K562 (cell line): ENCODE measurements at regions not wholly inside any gene's neighbourhood (a gene's known extent, or its start where the extent isn't known, plus 50 kb on each side); places are given as distances from the start of the nearest gene placed in this dataset.

Experiments used
- ATAC-seq: fragments of 200-7000 bp; cut with Tn5 transposase; 3 replicates; pipeline ENCODE4 v1.9.1; 2020; ENCODE audit warnings: moderate library complexity
- BruUV-seq: library from RNA; stranded (reverse); fragments of 400-500 nt; replicated peaks from 2 replicates; lab custom pipeline; 2021; lab: Mats Ljungman, UMichigan
- CTCF ChIA-PET: fragments of 300-600 bp; formaldehyde crosslinking; extraction: SDS; loops from one replicate; lab custom pipeline; 2021; ENCODE audit warnings: low intra/inter-chr PET ratio; lab: Yijun Ruan, JAX
- POLR2A ChIA-PET: fragments of 300-600, 350-650 bp; sonication (Branson Sonifier 250); formaldehyde crosslinking; extraction: SDS; loops from one replicate; lab custom pipeline; 2021; ENCODE audit warnings: antibody characterized with exemption, inconsistent platforms; lab: Yijun Ruan, JAX
- DNase-seq, 4 experiments: peaks; one replicate each; pipeline versions ENCODE4 v3.0.0 to v3.0.0-alpha.2; 2011 to 2018; ENCODE audit warnings: low spot score in 3 of 4, mixed read lengths in 3 of 4; ENCODE audit errors: extremely low read depth in 1 of 4
- FAIRE-seq: peaks from 2 replicates; lab custom pipeline; 2011; peaks lifted over from hg19 to GRCh38; lab: Jason Lieb, UNC
- H2AFZ ChIP-seq: 2 replicates; pipeline ENCODE4 v1.6.0; 2011; ENCODE audit warnings: low read depth, low read length, control low read depth, inconsistent platforms
- H3K27ac ChIP-seq: fragments of 200-600 bp; 3 replicates; pipeline ENCODE4 v1.8.0; 2011; ENCODE audit warnings: low read depth, mild to moderate bottlenecking, control low read depth, inconsistent platforms, low read length, moderate library complexity, mixed read lengths; ENCODE audit errors: extremely low read depth
- H3K27me3 ChIP-seq, 2 experiments: fragments of 300-600 bp in 1 of 2; 2 replicates in 1 of 2; 3 replicates in 1 of 2; pipeline versions ENCODE4 v1.6.0 to v1.8.0; 2011; ENCODE audit warnings: inconsistent platforms in 2 of 2, low read length in 2 of 2, mild to moderate bottlenecking in 1 of 2, mixed read lengths in 1 of 2, moderate library complexity in 1 of 2; ENCODE audit not compliant: control insufficient read depth in 2 of 2, insufficient read depth in 2 of 2
- H3K36me3 ChIP-seq: fragments of 300-600 bp; 3 replicates; pipeline ENCODE4 v1.8.0; 2011; ENCODE audit warnings: mild to moderate bottlenecking, low read length, inconsistent platforms; ENCODE audit not compliant: control insufficient read depth, insufficient read depth
- H3K4me1 ChIP-seq, 2 experiments: fragments of 200-600 bp in 1 of 2; replicated peaks in 1 of 2; 2 replicates in 1 of 2; 3 replicates in 1 of 2; pipeline versions ENCODE4 v1.5.1 to v1.8.0; 2011; ENCODE audit warnings: inconsistent platforms in 2 of 2, low read length in 2 of 2, mild to moderate bottlenecking in 1 of 2, mixed read lengths in 1 of 2, moderate library complexity in 1 of 2; ENCODE audit not compliant: control insufficient read depth in 2 of 2, insufficient read depth in 2 of 2
- H3K4me2 ChIP-seq: 2 replicates; pipeline ENCODE4 v1.6.1; 2011; ENCODE audit warnings: low read length, control low read depth, inconsistent platforms, mixed read lengths; ENCODE audit not compliant: insufficient read depth
- H3K4me3 ChIP-seq: fragments of 200-600 bp; sonication (generic), shearing (Covaris generic); 2 replicates; pipeline ENCODE4 v1.5.1; 2016; ENCODE audit warnings: control low read depth, inconsistent platforms
- H3K79me2 ChIP-seq: fragments of 200-600 bp; 3 replicates; pipeline ENCODE4 v1.8.0; 2011; ENCODE audit warnings: low read length, inconsistent platforms; ENCODE audit not compliant: control insufficient read depth, insufficient read depth
- H3K9ac ChIP-seq, 2 experiments: 2 replicates each; pipeline versions ENCODE4 v1.6.0 to v1.6.1; 2011; ENCODE audit warnings: low read depth in 2 of 2, low read length in 2 of 2, control low read depth in 1 of 2, inconsistent platforms in 1 of 2, mild to moderate bottlenecking in 1 of 2, mixed read lengths in 1 of 2; ENCODE audit not compliant: insufficient read depth in 1 of 2
- H3K9me1 ChIP-seq: one replicate; pipeline ENCODE4 v1.6.0; 2011; ENCODE audit warnings: inconsistent platforms, mild to moderate bottlenecking, low read length, moderate library complexity; ENCODE audit not compliant: control insufficient read depth, insufficient read depth
- H3K9me3 ChIP-seq: replicated peaks from 2 replicates; pipeline ENCODE4 v1.5.1; 2011; ENCODE audit warnings: low read depth, low read length, inconsistent platforms; ENCODE audit not compliant: control insufficient read depth, insufficient read depth
- H4K20me1 ChIP-seq: replicated peaks from 2 replicates; pipeline ENCODE4 v1.6.1; 2011; ENCODE audit warnings: low read length, inconsistent platforms, mixed read lengths; ENCODE audit not compliant: control insufficient read depth, insufficient read depth
- C11orf30 ChIP-seq: fragments of 450-650 bp; IDR thresholded peaks from 2 replicates; pipeline ENCODE4 v1.6.1; 2016; ENCODE audit warnings: low read depth, mild to moderate bottlenecking
- CHCHD3 ChIP-seq: fragments of 250-450 bp; sonication (Bioruptor Pico); IDR thresholded peaks from 2 replicates; pipeline ENCODE4 v2.1.2; 2022; ENCODE audit warnings: mild to moderate bottlenecking
- HMG20B ChIP-seq: fragments of 250-450 bp; sonication (Bioruptor Pico); IDR thresholded peaks from 2 replicates; pipeline ENCODE4 v1.5.0; 2021; ENCODE audit warnings: mild to moderate bottlenecking
- JUNB ChIP-seq: fragments of 450-650 bp; formaldehyde crosslinking; conservative IDR thresholded peaks from 2 replicates; pipeline ENCODE4 v1.4.0; 2020; ENCODE audit warnings: mild to moderate bottlenecking
- KLF10 ChIP-seq: fragments of 250-450 bp; sonication (Bioruptor Pico); IDR thresholded peaks from 2 replicates; pipeline ENCODE4 v1.6.1; 2021; ENCODE audit warnings: matching md5 sums
- MXI1 ChIP-seq: IDR thresholded peaks from 2 replicates; pipeline ENCODE4 v1.6.1; 2011; ENCODE audit warnings: low read depth, mild to moderate bottlenecking, improper control_type of control experiment, low read length
- NFXL1 ChIP-seq: fragments of 450-650 bp; formaldehyde crosslinking; IDR thresholded peaks from 2 replicates; pipeline ENCODE4 v1.4.0; 2021; ENCODE audit warnings: mild to moderate bottlenecking
- RFX7 ChIP-seq: fragments of 250-450 bp; sonication (Bioruptor Pico); IDR thresholded peaks from 2 replicates; pipeline ENCODE4 v1.5.1; 2021; ENCODE audit warnings: mild to moderate bottlenecking
- TAF15 ChIP-seq: fragments of 200-400 bp; formaldehyde crosslinking; IDR thresholded peaks from 2 replicates; pipeline ENCODE4 v1.6.1; 2017; ENCODE audit warnings: mild to moderate bottlenecking, low read depth, low read length, moderate library complexity
- TRIM28 ChIP-seq: fragments of 450-650 bp; IDR thresholded peaks from 2 replicates; pipeline ENCODE4 v1.6.1; 2017
- ZNF224 ChIP-seq: sonication (generic); formaldehyde crosslinking; IDR thresholded peaks from 2 replicates; pipeline ENCODE4 v1.8.0; 2022; ENCODE audit warnings: mild to moderate bottlenecking, missing genetic modification reagents
- WGBS: fragments of 100-300 bp; shearing (Covaris generic); methylation state at CpG from one replicate; pipeline ENCODE4 v1.1.6; 2016; ENCODE audit warnings: low coverage, mixed read lengths; ENCODE audit not compliant: insufficient coverage; ENCODE audit errors: missing lambda C conversion rate; 5-methylcytosine and 5-hydroxymethylcytosine counted together
- in situ Hi-C: fragments of 300-500 bp; cut with MboI; formaldehyde crosslinking; loops from 4 replicates; pipeline ENCODE4 v1.15.0; 2018; ENCODE audit warnings: inconsistent platforms, mixed read lengths
- intact Hi-C: fragments of 100-400 bp; cut with micrococcal nuclease; formaldehyde crosslinking; loops from 2 replicates; pipeline ENCODE4 v1.14.2; 2022
- TF ChIP-seq, protein P1 (sequence below): fragments of 450-650 bp; IDR thresholded peaks from 2 replicates; pipeline ENCODE4 v1.6.1; 2016
- TF ChIP-seq, protein P2 (sequence below): fragments of 450-650 bp; IDR thresholded peaks from 2 replicates; pipeline ENCODE4 v1.6.1; 2016; ENCODE audit warnings: borderline replicate concordance
- TF ChIP-seq, protein P3 (sequence below), 3 experiments: fragments of 200-800 bp in 1 of 3; sonication (Bioruptor generic) in 1 of 3; sonication (generic) in 1 of 3; formaldehyde crosslinking in 1 of 3; IDR thresholded peaks; 2 replicates each; pipeline versions ENCODE4 v1.6.1 to v1.8.0; 2016 to 2022; ENCODE audit warnings: mild to moderate bottlenecking in 2 of 3, missing compliant biosample characterization in 2 of 3, missing genetic modification characterization in 2 of 3, missing genetic modification reagents in 1 of 3
- TF ChIP-seq, protein P4 (sequence below): fragments of 250-450 bp; sonication (Bioruptor Pico); IDR thresholded peaks from 2 replicates; pipeline ENCODE4 v1.4.0; 2020
- TF ChIP-seq, protein P5 (sequence below): fragments of 250-450 bp; sonication (Bioruptor Pico); IDR thresholded peaks from 2 replicates; pipeline ENCODE4 v1.5.0; 2021; ENCODE audit warnings: mild to moderate bottlenecking, borderline replicate concordance

DNA sequence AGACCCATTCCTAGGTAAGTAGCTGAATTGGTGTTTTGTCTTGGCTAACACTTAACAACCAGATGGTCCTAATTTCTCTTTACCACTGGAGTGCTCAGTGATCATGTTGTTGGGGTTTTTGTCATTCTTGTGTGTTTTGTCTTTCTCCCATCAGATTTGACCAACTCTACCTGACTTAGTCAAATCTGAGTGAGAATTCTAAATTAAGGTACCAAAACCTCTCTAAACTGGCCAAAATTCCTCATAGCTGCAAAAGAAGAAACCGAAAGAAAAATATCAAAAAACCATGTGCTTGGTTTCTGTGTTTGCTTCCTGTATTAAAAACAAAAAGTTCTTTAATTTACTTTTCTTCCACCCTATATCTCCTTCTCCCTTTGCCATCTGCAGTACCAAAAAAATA lies 350.7 kb upstream of the SPHKAP start:
- no peaks in the 10 kb centered on the region for H3K9me3 ChIP-seq
- POLR2A ChIA-PET = no interaction called here
- no TSS peak for BruUV-seq
- DNase-seq (no peak), FAIRE-seq (no peak), ATAC-seq (no peak)
- 0% methylated on average over 1 of the region's 1 CpG for WGBS
- no peak overlapping the region for H3K27ac ChIP-seq
- intact Hi-C loops (no loop called here), in situ Hi-C loops (no loop called here)
- H3K4me1 ChIP-seq = no peaks in the 10 kb centered on the region
- H3K4me3 ChIP-seq = no peak overlapping the region
- H3K4me2 ChIP-seq = no peak overlapping the region
- H3K79me2 ChIP-seq = no peaks in the 10 kb centered on the region
- no peak overlapping the region for H3K9ac ChIP-seq
- no peaks in the 10 kb centered on the region for H3K9me1 ChIP-seq
- no peaks in the 10 kb centered on the region for H3K36me3 ChIP-seq
- no peak overlapping the region for H2AFZ ChIP-seq
- H4K20me1 ChIP-seq = no peaks in the 10 kb centered on the region
- H3K27me3 ChIP-seq = no peaks in the 10 kb centered on the region
- TF ChIP-seq MXI1 (no peak), TAF15 (no peak), TRIM28 (no peak), NFXL1 (CRISPR knock-in tag) (no peak), KLF10 (CRISPR knock-in tag) (no peak), ZNF224 (CRISPR knock-in tag) (no peak), JUNB (CRISPR knock-in tag) (no peak), RFX7 (CRISPR knock-in tag) (no peak), HMG20B (no peak), C11orf30 (no peak), CHCHD3 (CRISPR knock-in tag) (no peak)
- TF ChIP-seq, protein P1, sequence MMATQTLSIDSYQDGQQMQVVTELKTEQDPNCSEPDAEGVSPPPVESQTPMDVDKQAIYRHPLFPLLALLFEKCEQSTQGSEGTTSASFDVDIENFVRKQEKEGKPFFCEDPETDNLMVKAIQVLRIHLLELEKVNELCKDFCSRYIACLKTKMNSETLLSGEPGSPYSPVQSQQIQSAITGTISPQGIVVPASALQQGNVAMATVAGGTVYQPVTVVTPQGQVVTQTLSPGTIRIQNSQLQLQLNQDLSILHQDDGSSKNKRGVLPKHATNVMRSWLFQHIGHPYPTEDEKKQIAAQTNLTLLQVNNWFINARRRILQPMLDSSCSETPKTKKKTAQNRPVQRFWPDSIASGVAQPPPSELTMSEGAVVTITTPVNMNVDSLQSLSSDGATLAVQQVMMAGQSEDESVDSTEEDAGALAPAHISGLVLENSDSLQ = no peak
- TF ChIP-seq, protein P2, sequence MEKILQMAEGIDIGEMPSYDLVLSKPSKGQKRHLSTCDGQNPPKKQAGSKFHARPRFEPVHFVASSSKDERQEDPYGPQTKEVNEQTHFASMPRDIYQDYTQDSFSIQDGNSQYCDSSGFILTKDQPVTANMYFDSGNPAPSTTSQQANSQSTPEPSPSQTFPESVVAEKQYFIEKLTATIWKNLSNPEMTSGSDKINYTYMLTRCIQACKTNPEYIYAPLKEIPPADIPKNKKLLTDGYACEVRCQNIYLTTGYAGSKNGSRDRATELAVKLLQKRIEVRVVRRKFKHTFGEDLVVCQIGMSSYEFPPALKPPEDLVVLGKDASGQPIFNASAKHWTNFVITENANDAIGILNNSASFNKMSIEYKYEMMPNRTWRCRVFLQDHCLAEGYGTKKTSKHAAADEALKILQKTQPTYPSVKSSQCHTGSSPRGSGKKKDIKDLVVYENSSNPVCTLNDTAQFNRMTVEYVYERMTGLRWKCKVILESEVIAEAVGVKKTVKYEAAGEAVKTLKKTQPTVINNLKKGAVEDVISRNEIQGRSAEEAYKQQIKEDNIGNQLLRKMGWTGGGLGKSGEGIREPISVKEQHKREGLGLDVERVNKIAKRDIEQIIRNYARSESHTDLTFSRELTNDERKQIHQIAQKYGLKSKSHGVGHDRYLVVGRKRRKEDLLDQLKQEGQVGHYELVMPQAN = no peak
- TF ChIP-seq, protein P3, sequence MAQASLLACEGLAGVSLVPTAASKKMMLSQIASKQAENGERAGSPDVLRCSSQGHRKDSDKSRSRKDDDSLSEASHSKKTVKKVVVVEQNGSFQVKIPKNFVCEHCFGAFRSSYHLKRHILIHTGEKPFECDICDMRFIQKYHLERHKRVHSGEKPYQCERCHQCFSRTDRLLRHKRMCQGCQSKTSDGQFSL (CRISPR knock-in tag; IDR thresholded peaks at IDR 0.05) = no peak
- TF ChIP-seq, protein P3 (tag; IDR thresholded peaks at IDR 0.05) = no peak
- TF ChIP-seq, protein P4, sequence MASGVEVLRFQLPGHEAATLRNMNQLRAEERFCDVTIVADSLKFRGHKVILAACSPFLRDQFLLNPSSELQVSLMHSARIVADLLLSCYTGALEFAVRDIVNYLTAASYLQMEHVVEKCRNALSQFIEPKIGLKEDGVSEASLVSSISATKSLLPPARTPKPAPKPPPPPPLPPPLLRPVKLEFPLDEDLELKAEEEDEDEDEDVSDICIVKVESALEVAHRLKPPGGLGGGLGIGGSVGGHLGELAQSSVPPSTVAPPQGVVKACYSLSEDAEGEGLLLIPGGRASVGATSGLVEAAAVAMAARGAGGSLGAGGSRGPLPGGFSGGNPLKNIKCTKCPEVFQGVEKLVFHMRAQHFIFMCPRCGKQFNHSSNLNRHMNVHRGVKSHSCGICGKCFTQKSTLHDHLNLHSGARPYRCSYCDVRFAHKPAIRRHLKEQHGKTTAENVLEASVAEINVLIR (CRISPR knock-in tag) = no peak
- TF ChIP-seq, protein P5, sequence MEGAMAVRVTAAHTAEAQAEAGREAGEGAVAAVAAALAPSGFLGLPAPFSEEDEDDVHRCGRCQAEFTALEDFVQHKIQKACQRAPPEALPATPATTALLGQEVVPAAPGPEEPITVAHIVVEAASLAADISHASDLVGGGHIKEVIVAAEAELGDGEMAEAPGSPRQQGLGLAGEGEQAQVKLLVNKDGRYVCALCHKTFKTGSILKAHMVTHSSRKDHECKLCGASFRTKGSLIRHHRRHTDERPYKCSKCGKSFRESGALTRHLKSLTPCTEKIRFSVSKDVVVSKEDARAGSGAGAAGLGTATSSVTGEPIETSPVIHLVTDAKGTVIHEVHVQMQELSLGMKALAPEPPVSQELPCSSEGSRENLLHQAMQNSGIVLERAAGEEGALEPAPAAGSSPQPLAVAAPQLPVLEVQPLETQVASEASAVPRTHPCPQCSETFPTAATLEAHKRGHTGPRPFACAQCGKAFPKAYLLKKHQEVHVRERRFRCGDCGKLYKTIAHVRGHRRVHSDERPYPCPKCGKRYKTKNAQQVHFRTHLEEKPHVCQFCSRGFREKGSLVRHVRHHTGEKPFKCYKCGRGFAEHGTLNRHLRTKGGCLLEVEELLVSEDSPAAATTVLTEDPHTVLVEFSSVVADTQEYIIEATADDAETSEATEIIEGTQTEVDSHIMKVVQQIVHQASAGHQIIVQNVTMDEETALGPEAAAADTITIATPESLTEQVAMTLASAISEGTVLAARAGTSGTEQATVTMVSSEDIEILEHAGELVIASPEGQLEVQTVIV (CRISPR knock-in tag) = no peak
- CTCF ChIA-PET = no interaction called here
